ENCODE measurements at regions not wholly inside any gene's neighbourhood (a gene's known extent, or its start where the extent isn't known, plus 50 kb on each side); places are given as distances from the start of the nearest gene placed in this dataset.
"Not testable (repeated sequence)": the region's sequence is repeated elsewhere in the genome, so short reads cannot be mapped to it uniquely, and the experiment has no call there.

GRCh38 chr5:33068786-33069185 lies 357.7 kb downstream of the NPR3 start:
- DNase-seq = no peak

GRCh38 chr5:33072296-33072695 lies 361.2 kb downstream of the NPR3 start:
- no peak for DNase-seq

GRCh38 chr5:33072726-33073125 lies 361.6 kb downstream of the NPR3 start:
- DNase-seq = no peak

GRCh38 chr5:33073881-33074327 lies 362.8 kb downstream of the NPR3 start:
- no peak for DNase-seq

- DNase-seq = no peak
Measured at GRCh38 chr5:33074548-33074947, 363.4 kb downstream of the NPR3 start.

- DNase-seq = no peak
Measured at GRCh38 chr5:33075731-33076130, 364.6 kb downstream of the NPR3 start.

- no peak for DNase-seq
Measured at GRCh38 chr5:33079548-33079947, 361.2 kb upstream of the TARS1 start.

GRCh38 chr5:33080287-33080686 lies 360.5 kb upstream of the TARS1 start:
- no peak for DNase-seq

- no peak for DNase-seq
Measured at GRCh38 chr5:33088176-33088575, 352.6 kb upstream of the TARS1 start.

GRCh38 chr5:33091571-33092363 lies 349.0 kb upstream of the TARS1 start:
- DNase-seq = no peak

- no peak for DNase-seq
Measured at GRCh38 chr5:33092719-33093118, 348.0 kb upstream of the TARS1 start.

GRCh38 chr5:33102551-33102950 lies 338.2 kb upstream of the TARS1 start:
- no peak for DNase-seq

GRCh38 chr5:33105521-33105941 lies 335.2 kb upstream of the TARS1 start:
- DNase-seq = no peak

GRCh38 chr5:33110496-33110895 lies 330.3 kb upstream of the TARS1 start:
- DNase-seq = not testable (repeated sequence)

- DNase-seq = no peak
Measured at GRCh38 chr5:33114361-33114760, 326.4 kb upstream of the TARS1 start.

- no peak for DNase-seq
Measured at GRCh38 chr5:33115467-33115866, 325.3 kb upstream of the TARS1 start.

GRCh38 chr5:33118761-33119415 lies 321.9 kb upstream of the TARS1 start:
- no peak for DNase-seq

- no peak for DNase-seq
Measured at GRCh38 chr5:33120671-33121070, 320.1 kb upstream of the TARS1 start.

- DNase-seq = no peak
Measured at GRCh38 chr5:33129309-33129708, 311.5 kb upstream of the TARS1 start.

- DNase-seq = no peak
Measured at GRCh38 chr5:33136785-33137184, 304.0 kb upstream of the TARS1 start.

GRCh38 chr5:33138145-33138544 lies 302.6 kb upstream of the TARS1 start:
- not testable (repeated sequence) for DNase-seq

- DNase-seq = no peak
Measured at GRCh38 chr5:33143405-33144123, 297.2 kb upstream of the TARS1 start.

All from hypothalamus (tissue), 51 donors.